ENCODE measurements at regions not wholly inside any gene's neighbourhood (a gene's known extent, or its start where the extent isn't known, plus 50 kb on each side); places are given as distances from the start of the nearest gene placed in this dataset.

DNA sequence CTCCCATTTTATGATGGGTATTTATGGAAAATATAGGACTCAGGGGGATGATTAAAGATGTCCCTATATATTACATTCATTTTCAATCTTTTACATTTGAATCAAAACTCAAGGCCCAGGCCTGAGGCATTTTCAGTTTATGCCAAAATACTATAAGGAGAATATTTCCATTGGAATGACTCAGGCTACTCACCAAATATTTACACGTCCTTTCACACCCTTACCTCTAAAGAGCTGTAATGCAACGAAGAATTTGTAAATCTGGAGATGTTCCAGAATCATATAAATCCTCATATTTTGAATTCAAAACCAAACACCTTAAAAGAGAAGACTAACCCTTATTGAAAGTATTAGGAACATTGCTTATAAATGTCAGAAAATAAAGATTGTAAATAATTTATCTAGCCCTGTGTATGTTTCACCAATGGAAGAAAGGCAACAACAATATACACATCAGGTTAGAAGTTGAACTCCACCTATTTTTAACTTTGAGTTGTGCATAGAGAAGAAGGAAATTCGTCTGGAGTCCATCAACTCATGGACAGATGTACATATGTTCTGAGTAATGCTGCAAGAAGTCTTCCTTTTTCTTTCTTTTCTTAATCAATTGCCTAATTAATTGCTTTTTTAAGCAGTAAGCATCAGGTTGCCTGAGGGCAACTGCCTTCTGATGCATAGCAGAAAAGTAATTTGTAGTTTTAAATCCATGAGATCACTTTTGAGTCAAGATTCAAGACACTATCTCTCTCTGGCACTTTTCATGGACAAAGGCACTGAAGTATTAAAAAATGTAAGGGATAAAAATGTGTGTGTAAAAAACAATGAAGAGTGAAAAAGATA, 579.3 kb upstream of the RGMB start:
- H3K27me3 ChIP-seq (ENCODE audit: control insufficient read depth in 4 of 4, insufficient read depth in 4 of 4, low read length in 3 of 4), result no peaks in the 10 kb centered on the region
- H3K4me1 ChIP-seq (ENCODE audit: control insufficient read depth in 4 of 4, insufficient read depth in 4 of 4, low read length in 3 of 4), result no peaks in the 10 kb centered on the region
- no peak overlapping the region for H3K4me3 ChIP-seq (ENCODE audit: low read depth in 1 of 3, low read length in 3 of 3)
- no peak for TF ChIP-seq RXRA (IDR thresholded peaks at IDR 0.05)
- TF ChIP-seq, protein P1, sequence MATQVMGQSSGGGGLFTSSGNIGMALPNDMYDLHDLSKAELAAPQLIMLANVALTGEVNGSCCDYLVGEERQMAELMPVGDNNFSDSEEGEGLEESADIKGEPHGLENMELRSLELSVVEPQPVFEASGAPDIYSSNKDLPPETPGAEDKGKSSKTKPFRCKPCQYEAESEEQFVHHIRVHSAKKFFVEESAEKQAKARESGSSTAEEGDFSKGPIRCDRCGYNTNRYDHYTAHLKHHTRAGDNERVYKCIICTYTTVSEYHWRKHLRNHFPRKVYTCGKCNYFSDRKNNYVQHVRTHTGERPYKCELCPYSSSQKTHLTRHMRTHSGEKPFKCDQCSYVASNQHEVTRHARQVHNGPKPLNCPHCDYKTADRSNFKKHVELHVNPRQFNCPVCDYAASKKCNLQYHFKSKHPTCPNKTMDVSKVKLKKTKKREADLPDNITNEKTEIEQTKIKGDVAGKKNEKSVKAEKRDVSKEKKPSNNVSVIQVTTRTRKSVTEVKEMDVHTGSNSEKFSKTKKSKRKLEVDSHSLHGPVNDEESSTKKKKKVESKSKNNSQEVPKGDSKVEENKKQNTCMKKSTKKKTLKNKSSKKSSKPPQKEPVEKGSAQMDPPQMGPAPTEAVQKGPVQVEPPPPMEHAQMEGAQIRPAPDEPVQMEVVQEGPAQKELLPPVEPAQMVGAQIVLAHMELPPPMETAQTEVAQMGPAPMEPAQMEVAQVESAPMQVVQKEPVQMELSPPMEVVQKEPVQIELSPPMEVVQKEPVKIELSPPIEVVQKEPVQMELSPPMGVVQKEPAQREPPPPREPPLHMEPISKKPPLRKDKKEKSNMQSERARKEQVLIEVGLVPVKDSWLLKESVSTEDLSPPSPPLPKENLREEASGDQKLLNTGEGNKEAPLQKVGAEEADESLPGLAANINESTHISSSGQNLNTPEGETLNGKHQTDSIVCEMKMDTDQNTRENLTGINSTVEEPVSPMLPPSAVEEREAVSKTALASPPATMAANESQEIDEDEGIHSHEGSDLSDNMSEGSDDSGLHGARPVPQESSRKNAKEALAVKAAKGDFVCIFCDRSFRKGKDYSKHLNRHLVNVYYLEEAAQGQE (IDR thresholded peaks at IDR 0.05), result no peak
- TF ChIP-seq HNF4G (IDR thresholded peaks at IDR 0.05), result no peak
- TF ChIP-seq HNF4A (conservative IDR thresholded peaks at IDR 0.05), result no peak
- no peak for TF ChIP-seq TAF1 (conservative IDR thresholded peaks at IDR 0.05)
- no peak for TF ChIP-seq EGR1 (IDR thresholded peaks at IDR 0.05; ENCODE audit: low read depth in 2 of 2)
- no peak for TF ChIP-seq FOXA1 (IDR thresholded peaks at IDR 0.05)
- H3K9ac ChIP-seq (ENCODE audit: low read depth in 1 of 2, low read length in 2 of 2), result no peak overlapping the region
- no peaks in the 10 kb centered on the region for H3K36me3 ChIP-seq (ENCODE audit: control insufficient read depth in 4 of 4, insufficient read depth in 3 of 4, low read depth in 1 of 4, low read length in 3 of 4)
- H3K9me3 ChIP-seq (ENCODE audit: control insufficient read depth in 4 of 4, low read length in 3 of 4), result no peaks in the 10 kb centered on the region
- H3K27ac ChIP-seq (ENCODE audit: low read depth in 1 of 2, low read length in 2 of 2), result no peak overlapping the region
- no peak for DNase-seq (ENCODE audit: low spot score)
- 45% methylated on average over 3 of the region's 3 CpGs for WGBS

DNA sequence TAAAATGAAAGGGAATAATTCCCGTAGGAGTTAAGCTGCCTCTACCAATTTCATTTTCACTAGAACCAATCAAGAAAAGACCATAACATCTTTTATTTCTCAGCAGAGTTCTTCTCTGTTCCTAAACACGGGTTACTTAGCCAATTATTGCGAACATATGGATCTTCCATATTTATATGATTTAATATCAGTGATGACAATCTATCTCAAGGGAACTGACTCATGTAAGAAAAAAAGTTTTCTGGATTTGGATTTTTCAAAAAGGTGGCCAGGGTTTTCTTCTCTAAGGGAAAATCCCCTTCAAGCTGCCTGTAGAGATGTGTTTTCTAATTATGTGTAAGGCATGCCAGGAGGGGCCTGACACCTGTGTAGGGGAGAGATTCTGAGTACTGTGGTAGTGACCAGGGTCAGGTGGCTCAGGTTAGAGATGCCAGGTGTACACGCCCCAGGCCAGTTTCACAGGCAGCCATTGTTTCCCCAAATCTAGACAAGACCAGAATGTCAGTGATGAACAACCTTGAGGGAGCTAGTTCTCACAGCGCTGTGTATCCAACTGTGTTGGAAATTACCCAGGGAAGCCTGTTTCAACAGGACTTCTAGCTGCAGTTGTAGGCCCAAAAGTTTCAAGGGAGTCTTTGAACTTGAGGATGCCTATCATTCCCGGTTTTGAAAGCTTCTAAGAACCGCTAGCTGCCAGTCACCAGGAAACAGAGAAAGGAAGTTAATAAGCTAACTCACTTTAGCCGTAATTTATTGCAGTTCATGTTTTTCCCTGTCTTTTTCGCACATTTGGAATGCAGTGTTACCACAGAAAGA, 572.5 kb upstream of the RGMB start:
- H3K36me3 ChIP-seq (ENCODE audit: control insufficient read depth in 4 of 4, insufficient read depth in 3 of 4, low read depth in 1 of 4, low read length in 3 of 4), result no peaks in the 10 kb centered on the region
- no peak for DNase-seq (ENCODE audit: low spot score)
- TF ChIP-seq JUND (IDR thresholded peaks at IDR 0.05), result no peak
- TF ChIP-seq HNF4G (IDR thresholded peaks at IDR 0.05), result no peak
- TF ChIP-seq, protein P2, sequence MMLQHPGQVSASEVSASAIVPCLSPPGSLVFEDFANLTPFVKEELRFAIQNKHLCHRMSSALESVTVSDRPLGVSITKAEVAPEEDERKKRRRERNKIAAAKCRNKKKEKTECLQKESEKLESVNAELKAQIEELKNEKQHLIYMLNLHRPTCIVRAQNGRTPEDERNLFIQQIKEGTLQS (IDR thresholded peaks at IDR 0.05), result no peak
- TF ChIP-seq TAF1 (conservative IDR thresholded peaks at IDR 0.05), result no peak
- TF ChIP-seq, protein P3, sequence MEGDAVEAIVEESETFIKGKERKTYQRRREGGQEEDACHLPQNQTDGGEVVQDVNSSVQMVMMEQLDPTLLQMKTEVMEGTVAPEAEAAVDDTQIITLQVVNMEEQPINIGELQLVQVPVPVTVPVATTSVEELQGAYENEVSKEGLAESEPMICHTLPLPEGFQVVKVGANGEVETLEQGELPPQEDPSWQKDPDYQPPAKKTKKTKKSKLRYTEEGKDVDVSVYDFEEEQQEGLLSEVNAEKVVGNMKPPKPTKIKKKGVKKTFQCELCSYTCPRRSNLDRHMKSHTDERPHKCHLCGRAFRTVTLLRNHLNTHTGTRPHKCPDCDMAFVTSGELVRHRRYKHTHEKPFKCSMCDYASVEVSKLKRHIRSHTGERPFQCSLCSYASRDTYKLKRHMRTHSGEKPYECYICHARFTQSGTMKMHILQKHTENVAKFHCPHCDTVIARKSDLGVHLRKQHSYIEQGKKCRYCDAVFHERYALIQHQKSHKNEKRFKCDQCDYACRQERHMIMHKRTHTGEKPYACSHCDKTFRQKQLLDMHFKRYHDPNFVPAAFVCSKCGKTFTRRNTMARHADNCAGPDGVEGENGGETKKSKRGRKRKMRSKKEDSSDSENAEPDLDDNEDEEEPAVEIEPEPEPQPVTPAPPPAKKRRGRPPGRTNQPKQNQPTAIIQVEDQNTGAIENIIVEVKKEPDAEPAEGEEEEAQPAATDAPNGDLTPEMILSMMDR (IDR thresholded peaks at IDR 0.05; ENCODE audit: low read depth, low read length, missing input control), result no peak
- no peak for TF ChIP-seq SP1 (IDR thresholded peaks at IDR 0.05)
- no peak for TF ChIP-seq HNF4A (conservative IDR thresholded peaks at IDR 0.05)
- TF ChIP-seq, protein P1 (IDR thresholded peaks at IDR 0.05), result no peak
- no peak for TF ChIP-seq FOXA1 (IDR thresholded peaks at IDR 0.05)
- no peak for TF ChIP-seq FOXA2 (IDR thresholded peaks at IDR 0.05)
- TF ChIP-seq GABPA (IDR thresholded peaks at IDR 0.05 in 1 of 2, conservative IDR thresholded peaks at IDR 0.05 in 1 of 2), result no peak
- no peak for TF ChIP-seq EGR1 (IDR thresholded peaks at IDR 0.05; ENCODE audit: low read depth in 2 of 2)
- TF ChIP-seq, protein P4, sequence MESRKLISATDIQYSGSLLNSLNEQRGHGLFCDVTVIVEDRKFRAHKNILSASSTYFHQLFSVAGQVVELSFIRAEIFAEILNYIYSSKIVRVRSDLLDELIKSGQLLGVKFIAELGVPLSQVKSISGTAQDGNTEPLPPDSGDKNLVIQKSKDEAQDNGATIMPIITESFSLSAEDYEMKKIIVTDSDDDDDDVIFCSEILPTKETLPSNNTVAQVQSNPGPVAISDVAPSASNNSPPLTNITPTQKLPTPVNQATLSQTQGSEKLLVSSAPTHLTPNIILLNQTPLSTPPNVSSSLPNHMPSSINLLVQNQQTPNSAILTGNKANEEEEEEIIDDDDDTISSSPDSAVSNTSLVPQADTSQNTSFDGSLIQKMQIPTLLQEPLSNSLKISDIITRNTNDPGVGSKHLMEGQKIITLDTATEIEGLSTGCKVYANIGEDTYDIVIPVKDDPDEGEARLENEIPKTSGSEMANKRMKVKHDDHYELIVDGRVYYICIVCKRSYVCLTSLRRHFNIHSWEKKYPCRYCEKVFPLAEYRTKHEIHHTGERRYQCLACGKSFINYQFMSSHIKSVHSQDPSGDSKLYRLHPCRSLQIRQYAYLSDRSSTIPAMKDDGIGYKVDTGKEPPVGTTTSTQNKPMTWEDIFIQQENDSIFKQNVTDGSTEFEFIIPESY (IDR thresholded peaks at IDR 0.05), result no peak
- TF ChIP-seq NR2F2 (IDR thresholded peaks at IDR 0.05), result no peak
- TF ChIP-seq, protein P5, sequence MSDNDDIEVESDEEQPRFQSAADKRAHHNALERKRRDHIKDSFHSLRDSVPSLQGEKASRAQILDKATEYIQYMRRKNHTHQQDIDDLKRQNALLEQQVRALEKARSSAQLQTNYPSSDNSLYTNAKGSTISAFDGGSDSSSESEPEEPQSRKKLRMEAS (IDR thresholded peaks at IDR 0.05), result no peak
- TF ChIP-seq RAD21 (IDR thresholded peaks at IDR 0.05), result no peak
- no peak for TF ChIP-seq YY1 (IDR thresholded peaks at IDR 0.05)
- no peak for TF ChIP-seq RXRA (IDR thresholded peaks at IDR 0.05)
- H3K9ac ChIP-seq (ENCODE audit: low read depth in 1 of 2, low read length in 2 of 2), result no peak overlapping the region
- no peak overlapping the region for H3K27ac ChIP-seq (ENCODE audit: low read depth in 1 of 2, low read length in 2 of 2)
- H3K4me1 ChIP-seq (ENCODE audit: control insufficient read depth in 4 of 4, insufficient read depth in 4 of 4, low read length in 3 of 4), result no peaks in the 10 kb centered on the region
- 66% methylated on average over 9 of the region's 9 CpGs for WGBS
- no peaks in the 10 kb centered on the region for H3K27me3 ChIP-seq (ENCODE audit: control insufficient read depth in 4 of 4, insufficient read depth in 4 of 4, low read length in 3 of 4)
- no peak overlapping the region for H3K4me3 ChIP-seq (ENCODE audit: low read depth in 1 of 3, low read length in 3 of 3)
- H3K9me3 ChIP-seq (ENCODE audit: control insufficient read depth in 4 of 4, low read length in 3 of 4), result no peaks in the 10 kb centered on the region

Measured in liver (tissue), 8 donors.